Stimulated activated CD8-positive, alpha-beta memory T cell treated with anti-CD3 and anti-CD28 coated beads, Interleukin-12 subunit alpha, Interleukin-12 subunit beta, amount 100 ng/mL, for 4 hours (primary cell): ENCODE measurements at regions not wholly inside any gene's neighbourhood (a gene's known extent, or its start where the extent isn't known, plus 50 kb on each side); places are given as distances from the start of the nearest gene placed in this dataset.
"Not testable (repeated sequence)": the region's sequence is repeated elsewhere in the genome, so short reads cannot be mapped to it uniquely, and the experiment has no call there.

Experiments
- DNase-seq: peaks from one replicate; pipeline ENCODE4 v3.0.0-alpha.2; 2020; ENCODE audit warnings: low read depth

- DNase-seq: no peak
Observed at GRCh38 chr2:2464094-2464493, 133.0 kb upstream of the MYT1L start.

- DNase-seq: no peak
Observed at GRCh38 chr2:2456721-2457120, 125.6 kb upstream of the MYT1L start.

DNA sequence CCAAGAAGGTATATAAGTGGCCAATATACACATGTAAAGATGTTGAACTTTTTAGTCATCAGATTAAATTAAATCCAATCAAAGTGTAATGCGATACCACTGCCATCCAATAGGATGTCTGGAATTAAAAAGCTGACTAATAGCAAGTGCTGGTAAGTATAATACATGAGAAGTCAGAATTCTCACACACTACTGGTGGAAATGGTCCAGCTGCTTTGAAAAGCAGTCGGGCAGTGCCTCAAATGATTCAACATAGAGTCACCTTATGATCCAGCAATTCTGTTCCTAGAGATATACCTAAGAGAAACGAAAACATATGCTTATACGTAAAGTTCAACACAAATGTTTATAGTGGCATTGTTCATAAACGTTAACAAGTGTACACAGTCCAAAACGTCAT, 124.1 kb upstream of the MYT1L start:
- no peak for DNase-seq

DNA sequence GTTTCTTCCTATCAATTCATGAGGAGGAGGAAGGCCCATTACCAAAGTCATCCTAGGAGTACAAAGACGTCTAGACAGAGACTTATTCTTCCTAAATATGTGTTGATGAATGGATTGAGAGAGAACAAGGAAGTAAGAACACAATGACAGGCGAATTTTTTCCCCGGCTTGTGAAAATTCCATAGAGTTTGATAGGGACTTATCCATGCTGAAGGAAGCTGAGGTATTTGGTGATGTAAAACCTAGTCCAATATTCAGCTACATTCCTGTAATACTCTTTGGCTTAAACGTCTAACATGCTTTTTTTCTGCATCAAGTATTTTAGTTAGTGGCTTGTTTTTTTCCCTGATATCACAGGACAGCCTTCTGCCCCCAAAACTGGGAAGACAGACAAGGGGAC, 121.9 kb upstream of the MYT1L start:
- DNase-seq: no peak

- DNase-seq: not testable (repeated sequence)
Observed at GRCh38 chr2:2451275-2451674, 120.2 kb upstream of the MYT1L start.

DNA sequence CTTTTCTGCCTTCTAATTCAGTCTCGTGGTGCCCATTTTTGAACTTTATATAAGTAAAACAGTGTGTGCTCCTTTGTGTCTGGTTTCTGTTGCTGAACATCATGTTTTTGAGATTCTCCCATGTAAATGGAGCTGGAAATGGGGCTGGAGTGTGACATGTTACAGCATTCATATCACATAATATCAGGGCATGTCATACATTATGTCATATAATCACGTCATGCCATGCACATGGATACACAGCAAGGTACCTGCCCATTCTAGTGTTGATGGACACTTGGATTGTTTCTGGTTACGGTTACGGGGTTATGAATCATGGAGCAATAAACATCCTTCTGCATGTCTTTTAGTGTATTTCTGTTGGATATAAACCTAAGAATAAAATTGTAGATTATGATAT, 117.1 kb upstream of the MYT1L start:
- DNase-seq: no peak

GRCh38 chr2:2422621-2423020, 91.5 kb upstream of the MYT1L start:
- no peak for DNase-seq

GRCh38 chr2:2413525-2413924, 82.5 kb upstream of the MYT1L start:
- no peak for DNase-seq

DNA sequence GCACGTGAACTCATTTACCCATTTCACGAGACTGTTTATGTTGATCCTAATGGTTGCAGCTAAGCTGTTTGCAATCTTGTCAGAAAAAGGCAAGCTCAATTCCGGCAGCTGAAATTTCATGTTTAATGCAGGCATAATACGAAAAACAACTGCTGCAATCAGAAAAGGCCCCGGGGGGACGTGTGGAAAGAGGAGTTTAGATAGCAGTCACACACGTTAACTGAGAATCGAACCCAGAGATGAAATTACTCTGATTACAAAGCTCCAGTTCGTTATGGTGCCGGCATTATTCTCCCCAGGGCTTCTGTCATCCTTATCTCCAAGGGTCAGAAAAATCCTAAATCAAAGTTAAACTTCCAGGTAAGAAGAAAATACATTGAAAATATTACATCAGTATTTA, 79.9 kb upstream of the MYT1L start:
- no peak for DNase-seq

DNA sequence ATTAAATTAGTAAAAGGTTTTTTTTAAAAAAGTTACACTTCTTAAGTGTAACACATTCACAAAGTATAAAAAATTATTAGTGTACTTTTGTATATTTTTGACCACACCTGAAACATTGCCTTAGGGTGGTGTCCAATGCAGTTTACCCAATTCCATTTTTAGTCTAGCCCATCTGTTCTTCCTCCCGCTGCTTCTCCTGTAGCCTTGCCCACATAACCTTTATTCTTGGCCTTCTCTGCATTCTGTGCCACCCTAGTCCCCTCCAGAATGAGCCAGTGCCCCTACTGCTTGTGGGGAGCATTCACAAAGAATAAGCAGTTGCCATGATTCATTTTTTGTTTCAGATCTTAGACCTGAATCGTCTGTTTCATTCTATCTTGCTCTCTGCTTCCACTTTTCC, 78.4 kb upstream of the MYT1L start:
- DNase-seq: no peak

- no peak for DNase-seq
Observed at GRCh38 chr2:2405780-2406179, 74.7 kb upstream of the MYT1L start.

DNA sequence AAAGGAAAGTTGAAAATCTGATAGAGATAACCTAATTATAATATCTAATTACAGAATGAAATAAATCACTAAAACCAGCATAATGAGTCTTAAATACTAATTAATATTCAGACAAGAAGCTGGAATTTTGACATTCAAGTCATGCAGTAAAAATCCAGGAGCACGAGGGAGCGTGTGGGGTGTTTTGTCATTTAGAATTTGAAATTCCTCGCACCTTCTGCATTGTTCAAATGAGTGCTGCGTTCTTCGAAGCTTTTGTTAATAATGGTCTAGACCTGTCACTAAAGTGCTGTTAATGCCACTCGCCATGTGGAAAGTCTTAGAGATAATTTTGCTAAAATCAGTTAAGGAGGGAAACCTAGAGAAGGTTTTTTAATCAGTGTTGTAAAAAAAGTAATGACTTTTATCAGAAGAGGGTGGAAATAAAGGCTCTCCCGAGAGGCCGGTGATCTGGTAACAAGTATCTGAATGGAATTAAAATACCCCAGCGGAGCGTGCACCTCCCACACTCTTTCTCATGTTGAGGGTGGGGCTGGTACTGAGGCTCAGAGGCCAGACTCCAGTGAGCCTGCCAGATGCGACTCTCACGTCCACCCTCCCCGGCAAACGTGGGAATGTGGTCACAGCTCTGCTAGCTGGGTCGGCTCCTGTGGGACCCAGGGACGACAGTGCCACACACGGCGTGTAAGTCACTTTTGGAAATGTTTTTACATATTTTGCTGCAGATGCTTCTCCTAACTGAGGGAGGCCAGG, 69.4 kb upstream of the MYT1L start:
- no peak for DNase-seq

GRCh38 chr2:2399396-2399795, 68.3 kb upstream of the MYT1L start:
- DNase-seq: no peak

- no peak for DNase-seq
Observed at GRCh38 chr2:2392332-2392731, 61.3 kb upstream of the MYT1L start.

- DNase-seq: no peak
Observed at GRCh38 chr2:2389215-2389614, 58.1 kb upstream of the MYT1L start.
